GM10248 (cell line): ENCODE measurements at regions not wholly inside any gene's neighbourhood (a gene's known extent, or its start where the extent isn't known, plus 50 kb on each side); places are given as distances from the start of the nearest gene placed in this dataset.

Experiments
- CTCF ChIA-PET: fragments of 300-600 bp; sonication (Branson Sonifier 250); formaldehyde crosslinking; extraction: SDS; loops from one replicate; lab custom pipeline; 2021; ENCODE audit warnings: antibody characterized with exemption; lab: Yijun Ruan, JAX
- POLR2A ChIA-PET: fragments of 350-650 bp; sonication (Branson Sonifier 250); formaldehyde crosslinking; extraction: SDS; loops from one replicate; lab custom pipeline; 2020; ENCODE audit warnings: antibody characterized with exemption; lab: Yijun Ruan, JAX
- DNase-seq: peaks from one replicate; pipeline ENCODE4 v3.0.0; 2012; ENCODE audit errors: extremely low spot score
- CTCF ChIP-seq: IDR thresholded peaks from 2 replicates; pipeline ENCODE4 v1.5.1; 2012; ENCODE audit warnings: mild to moderate bottlenecking, low read depth; ENCODE audit errors: extremely low read depth, missing control alignments, control extremely low read depth

- CTCF ChIA-PET: no interaction called here
- no peak for TF ChIP-seq CTCF
- DNase-seq: no peak
- POLR2A ChIA-PET: no interaction called here
Measured at GRCh38 chr3:86743233-86743632, 247.7 kb downstream of the VGLL3 start.

GRCh38 chr3:86740751-86741150 is 250.2 kb downstream of the VGLL3 start:
- TF ChIP-seq CTCF: no peak
- no peak for DNase-seq
- POLR2A ChIA-PET: no interaction called here
- CTCF ChIA-PET: no interaction called here

GRCh38 chr3:86739244-86739643 is 251.7 kb downstream of the VGLL3 start:
- CTCF ChIA-PET: no interaction called here
- DNase-seq: no peak
- POLR2A ChIA-PET: no interaction called here
- TF ChIP-seq CTCF: no peak

GRCh38 chr3:86738684-86739083 is 252.3 kb downstream of the VGLL3 start:
- no peak for DNase-seq
- no peak for TF ChIP-seq CTCF
- CTCF ChIA-PET: no interaction called here
- POLR2A ChIA-PET: no interaction called here

GRCh38 chr3:86737517-86737916 is 253.4 kb downstream of the VGLL3 start:
- DNase-seq: no peak
- ChIA-PET POLR2A (no interaction called here), CTCF (no interaction called here)
- no peak for TF ChIP-seq CTCF

- no peak for TF ChIP-seq CTCF
- DNase-seq: no peak
- CTCF ChIA-PET: no interaction called here
- POLR2A ChIA-PET: no interaction called here
Measured at GRCh38 chr3:86733257-86733656, 257.7 kb downstream of the VGLL3 start.

- POLR2A ChIA-PET: no interaction called here
- no peak for DNase-seq
- CTCF ChIA-PET: interaction anchor here (1.0 kb wide), 1 partner anchor 42 kb away, joined by 3 read pairs; no protein-coding TSS in a partner anchor
- no peak for TF ChIP-seq CTCF
Measured at GRCh38 chr3:86731501-86731901, 259.4 kb downstream of the VGLL3 start.
